IMR-90 (cell line): ENCODE measurements at regions not wholly inside any gene's neighbourhood (a gene's known extent, or its start where the extent isn't known, plus 50 kb on each side); places are given as distances from the start of the nearest gene placed in this dataset.

Experiments
- ATAC-seq: fragments of 200-7000 bp; cut with Tn5 transposase; 2 replicates; pipeline ENCODE4 v1.9.1; 2020; ENCODE audit warnings: low read depth, mild to moderate bottlenecking, moderate library complexity
- BruUV-seq: library from RNA; stranded (reverse); fragments of 400-500 nt; replicated peaks from 2 replicates; lab custom pipeline; 2021; lab: Mats Ljungman, UMichigan
- CTCF ChIA-PET: fragments of 300-600 bp; formaldehyde crosslinking; extraction: SDS; loops from one replicate; lab custom pipeline; 2021; ENCODE audit warnings: antibody characterized with exemption; lab: Yijun Ruan, JAX
- POLR2A ChIA-PET: fragments of 300-600 bp; sonication (Branson Sonifier 250); formaldehyde crosslinking; loops from one replicate; lab custom pipeline; 2022; ENCODE audit warnings: antibody characterized with exemption; ENCODE audit not compliant: unreplicated experiment; lab: Charles Lee
- DNase-seq: peaks from one replicate; pipeline ENCODE4 v3.0.0; 2013
- H2AFZ ChIP-seq: replicated peaks from 2 replicates; pipeline ENCODE3; 2013; ENCODE audit warnings: low read length, mild to moderate bottlenecking; ENCODE audit not compliant: poor library complexity
- H2AK5ac ChIP-seq: 2 replicates; pipeline ENCODE4 v1.6.1; 2013; ENCODE audit warnings: low read depth, low read length, inconsistent platforms
- H2AK9ac ChIP-seq: replicated peaks from 2 replicates; pipeline ENCODE3; 2013; ENCODE audit warnings: mild to moderate bottlenecking, low read depth, low read length, moderate library complexity; ENCODE audit not compliant: poor library complexity
- H2BK120ac ChIP-seq: 2 replicates; pipeline ENCODE4 v1.6.1; 2013; ENCODE audit warnings: low read depth, low read length, inconsistent platforms
- H2BK15ac ChIP-seq: 3 replicates; pipeline ENCODE4 v1.6.1; 2013; ENCODE audit warnings: low read depth, low read length, inconsistent platforms
- H2BK20ac ChIP-seq: 2 replicates; pipeline ENCODE4 v1.6.1; 2013; ENCODE audit warnings: low read depth, mild to moderate bottlenecking, inconsistent platforms, low read length, moderate library complexity
- H2BK5ac ChIP-seq: 2 replicates; pipeline ENCODE4 v1.6.1; 2013; ENCODE audit warnings: mild to moderate bottlenecking, low read depth, low read length, inconsistent platforms; ENCODE audit not compliant: poor library complexity, severe bottlenecking
- H3K14ac ChIP-seq: replicated peaks from 2 replicates; pipeline ENCODE4 v1.6.1; 2013; ENCODE audit warnings: low read depth, low read length, inconsistent platforms
- H3K18ac ChIP-seq: 2 replicates; pipeline ENCODE4 v1.6.1; 2013; ENCODE audit warnings: low read depth, low read length, control low read depth
- H3K23ac ChIP-seq: 2 replicates; pipeline ENCODE4 v1.6.1; 2013; ENCODE audit warnings: low read depth, low read length, inconsistent platforms
- H3K27ac ChIP-seq: 2 replicates; pipeline ENCODE4 v1.5.1; 2013; ENCODE audit warnings: mild to moderate bottlenecking, control low read depth, low read length; ENCODE audit not compliant: insufficient read depth
- H3K27me3 ChIP-seq: 2 replicates; pipeline ENCODE4 v1.6.1; 2013; ENCODE audit warnings: low read length; ENCODE audit not compliant: control insufficient read depth, insufficient read depth
- H3K36me3 ChIP-seq: 2 replicates; pipeline ENCODE4 v1.6.1; 2013; ENCODE audit warnings: low read length, mixed read lengths; ENCODE audit not compliant: control insufficient read depth, insufficient read depth
- H3K4ac ChIP-seq: 2 replicates; pipeline ENCODE4 v1.6.1; 2013; ENCODE audit warnings: low read depth, low read length, inconsistent platforms
- H3K4me1 ChIP-seq: 2 replicates; pipeline ENCODE4 v1.6.1; 2013; ENCODE audit warnings: low read length, mixed read lengths; ENCODE audit not compliant: control insufficient read depth, insufficient read depth
- H3K4me2 ChIP-seq: 2 replicates; pipeline ENCODE4 v1.6.1; 2013; ENCODE audit warnings: low read depth, mild to moderate bottlenecking, control low read depth, low read length, moderate library complexity
- H3K4me3 ChIP-seq: 2 replicates; pipeline ENCODE4 v1.5.1; 2013; ENCODE audit warnings: low read depth, mild to moderate bottlenecking, control low read depth, low read length, moderate library complexity; ENCODE audit not compliant: insufficient read depth
- H3K56ac ChIP-seq: 2 replicates; pipeline ENCODE4 v1.6.1; 2013; ENCODE audit warnings: low read length, inconsistent platforms; ENCODE audit not compliant: insufficient read depth; ENCODE audit errors: extremely low read depth
- H3K79me1 ChIP-seq, 2 experiments: 2 replicates each; pipeline ENCODE4 v1.6.1; 2013; ENCODE audit warnings: low read length in 2 of 2, inconsistent platforms in 1 of 2, low read depth in 1 of 2
- H3K9ac ChIP-seq: 2 replicates; pipeline ENCODE4 v1.6.1; 2013; ENCODE audit warnings: low read depth, low read length, control low read depth
- H3K9me1 ChIP-seq: 2 replicates; pipeline ENCODE4 v1.6.1; 2013; ENCODE audit warnings: low read length, inconsistent platforms; ENCODE audit not compliant: insufficient read depth
- H3K9me3 ChIP-seq: 2 replicates; pipeline ENCODE4 v1.6.1; 2013; ENCODE audit warnings: low read length; ENCODE audit not compliant: control insufficient read depth, insufficient read depth
- H4K20me1 ChIP-seq: 2 replicates; pipeline ENCODE4 v1.6.1; 2013; ENCODE audit warnings: low read length, inconsistent platforms; ENCODE audit not compliant: insufficient read depth
- H4K5ac ChIP-seq: 2 replicates; pipeline ENCODE4 v1.6.1; 2013; ENCODE audit warnings: mild to moderate bottlenecking, low read depth, low read length, control low read depth
- H4K8ac ChIP-seq, 2 experiments: 2 replicates each; pipeline ENCODE4 v1.6.1; 2013; ENCODE audit warnings: low read depth in 2 of 2, low read length in 2 of 2, control low read depth in 1 of 2, inconsistent platforms in 1 of 2
- H4K91ac ChIP-seq: 2 replicates; pipeline ENCODE4 v1.6.1; 2013; ENCODE audit warnings: low read depth, low read length, inconsistent platforms; ENCODE audit not compliant: insufficient read depth
- BHLHE40 ChIP-seq: fragments of 150-350 bp; IDR thresholded peaks from 2 replicates; pipeline ENCODE4 v1.6.1; 2016; ENCODE audit warnings: mild to moderate bottlenecking, low read depth, low read length
- CEBPB ChIP-seq: IDR thresholded peaks from 2 replicates; pipeline ENCODE4 v1.6.1; 2012; ENCODE audit warnings: low read depth, low read length, improper control_type of control experiment
- CHD1 ChIP-seq: IDR thresholded peaks from 2 replicates; pipeline ENCODE4 v1.6.1; 2012; ENCODE audit warnings: low read depth, low read length, improper control_type of control experiment
- CTCF ChIP-seq: conservative IDR thresholded peaks from 2 replicates; pipeline ENCODE4 v1.5.1; 2012; ENCODE audit warnings: mild to moderate bottlenecking, low read depth, low read length, improper control_type of control experiment
- ELK1 ChIP-seq: fragments of 150-350 bp; IDR thresholded peaks from 2 replicates; pipeline ENCODE4 v1.6.1; 2016; ENCODE audit warnings: low read depth, mild to moderate bottlenecking, low read length, moderate library complexity, borderline replicate concordance
- FOS ChIP-seq: fragments of 150-350 bp; IDR thresholded peaks from 2 replicates; pipeline ENCODE4 v1.6.1; 2016; ENCODE audit warnings: low read depth, low read length
- MAFK ChIP-seq: IDR thresholded peaks from 2 replicates; pipeline ENCODE4 v1.6.1; 2012; ENCODE audit warnings: low read depth, low read length, improper control_type of control experiment
- MAZ ChIP-seq: IDR thresholded peaks from 2 replicates; pipeline ENCODE4 v1.6.1; 2012; ENCODE audit warnings: low read depth, mild to moderate bottlenecking, low read length, improper control_type of control experiment, moderate library complexity, borderline replicate concordance
- MXI1 ChIP-seq: IDR thresholded peaks from 2 replicates; pipeline ENCODE4 v1.6.1; 2012; ENCODE audit warnings: low read depth, mild to moderate bottlenecking, low read length, moderate library complexity, borderline replicate concordance
- NFE2L2 ChIP-seq: fragments of 150-350 bp; IDR thresholded peaks from 2 replicates; pipeline ENCODE4 v1.6.1; 2016; ENCODE audit warnings: low read depth, mild to moderate bottlenecking, low read length
- POLR2A ChIP-seq: IDR thresholded peaks from 2 replicates; pipeline ENCODE4 v1.6.1; 2012; ENCODE audit warnings: mild to moderate bottlenecking, low read depth, low read length
- RAD21 ChIP-seq: IDR thresholded peaks from 2 replicates; pipeline ENCODE4 v1.6.1; 2012; ENCODE audit warnings: low read length, improper control_type of control experiment
- RCOR1 ChIP-seq: IDR thresholded peaks from 2 replicates; pipeline ENCODE4 v1.6.1; 2012; ENCODE audit warnings: mild to moderate bottlenecking, low read length, improper control_type of control experiment; ENCODE audit not compliant: insufficient replicate concordance
- RFX5 ChIP-seq: IDR thresholded peaks from 2 replicates; pipeline ENCODE4 v1.8.0; 2012; ENCODE audit warnings: low read depth, mild to moderate bottlenecking, low read length, moderate library complexity
- SMC3 ChIP-seq: fragments of 150-350 bp; IDR thresholded peaks from 2 replicates; pipeline ENCODE4 v1.6.1; 2016; ENCODE audit warnings: low read depth, mild to moderate bottlenecking, antibody characterized with exemption, low read length, moderate library complexity
- USF2 ChIP-seq: fragments of 150-350 bp; IDR thresholded peaks from 2 replicates; pipeline ENCODE4 v1.6.1; 2017; ENCODE audit warnings: mild to moderate bottlenecking, antibody characterized with exemption, low read length, low read depth
- WGBS, 2 experiments: methylation state at CpG; one replicate each; pipeline versions ENCODE4 v1.1.5 to v1.1.7; 2013; ENCODE audit warnings: missing lambda C conversion rate in 2 of 2; ENCODE audit not compliant: insufficient read length in 1 of 2; ENCODE audit errors: extremely low coverage in 2 of 2; 5-methylcytosine and 5-hydroxymethylcytosine counted together
- dilution Hi-C: fragments of 300-500 bp; cut with HindIII; formaldehyde crosslinking; loops from one replicate; pipeline ENCODE4 v1.14.3; 2018; ENCODE audit warnings: low sequenced_read_pairs; ENCODE audit not compliant: unreplicated experiment
- in situ Hi-C: fragments of 300-500 bp; cut with MboI; formaldehyde crosslinking; loops from 3 replicates; pipeline ENCODE4 v1.14.3; 2019; ENCODE audit warnings: low sequenced_read_pairs, inconsistent platforms, mixed read lengths
- intact Hi-C: fragments of 100-400 bp; cut with micrococcal nuclease; formaldehyde crosslinking; loops from 2 replicates; pipeline ENCODE4 v1.10.0; 2022

- no TSS peak for BruUV-seq
- ATAC-seq (no peak), DNase-seq (no peak)
- Histone ChIP-seq H4K91ac (no peak overlapping the region), H2BK5ac (no peak overlapping the region), H3K4ac (no peak overlapping the region), H3K9me3 (no peaks in the 10 kb centered on the region), H4K8ac (no peak overlapping the region), H2BK15ac (no peak overlapping the region), H3K27ac (no peak overlapping the region), H2BK20ac (no peak overlapping the region), H2BK120ac (no peak overlapping the region), H3K36me3 (no peaks in the 10 kb centered on the region), H4K20me1 (no peaks in the 10 kb centered on the region), H4K5ac (no peak overlapping the region), H3K4me1 (no peaks in the 10 kb centered on the region), H3K27me3 (peaks cover 3% of the 10 kb centered on the region; the same call in 1 of the 2 replicates), H3K9ac (no peak overlapping the region), H3K9me1 (no peaks in the 10 kb centered on the region), H3K23ac (no peak overlapping the region), H2AK9ac (no peak overlapping the region), H3K56ac (no peak overlapping the region), H3K79me1 (no peaks in the 10 kb centered on the region), H3K4me3 (no peak overlapping the region), H3K4me2 (no peak overlapping the region), H3K14ac (no peak overlapping the region), H2AFZ (no peak overlapping the region), H3K18ac (no peak overlapping the region), H2AK5ac (no peak overlapping the region)
- ChIA-PET CTCF (no interaction called here), POLR2A (no interaction called here)
- WGBS, 2 experiments = 20% methylated on average over 4 of the region's 11 CpGs; no CpG with 5 or more reads in 1 of the 2 experiments
- no peak for TF ChIP-seq ELK1
- TF ChIP-seq USF2 = no peak
- TF ChIP-seq CTCF = no peak
- no peak for TF ChIP-seq MXI1
- TF ChIP-seq MAZ = no peak
- no peak for TF ChIP-seq RCOR1
- no peak for TF ChIP-seq RFX5
- TF ChIP-seq RAD21 = no peak
- TF ChIP-seq POLR2A = no peak
- no peak for TF ChIP-seq CEBPB
- no peak for TF ChIP-seq FOS
- no peak for TF ChIP-seq SMC3
- TF ChIP-seq NFE2L2 = no peak
- no peak for TF ChIP-seq CHD1
- no peak for TF ChIP-seq BHLHE40
- no peak for TF ChIP-seq MAFK
- intact Hi-C loops (no loop called here), dilution Hi-C loops (no loop called here), in situ Hi-C loops (no loop called here)
Observed at GRCh38 chr17:79529661-79530081, 81.2 kb downstream of the RBFOX3 start.
